Liver (tissue), 8 donors: ENCODE measurements at regions not wholly inside any gene's neighbourhood (a gene's known extent, or its start where the extent isn't known, plus 50 kb on each side); places are given as distances from the start of the nearest gene placed in this dataset.

Experiments used
- DNase-seq: peaks from one replicate; pipeline ENCODE4 v3.0.0-alpha.2; 2017; ENCODE audit warnings: low spot score
- H3K27ac ChIP-seq, 2 donors: one replicate each; pipeline ENCODE4 v1.7.0; 2013; ENCODE audit warnings: inconsistent platforms in 2 of 2, low read length in 2 of 2, control low read depth in 1 of 2, low read depth in 1 of 2, mild to moderate bottlenecking in 1 of 2
- H3K27me3 ChIP-seq, 4 donors: one replicate each; pipeline versions ENCODE4 v1.6.1 to v1.7.0; 2013; ENCODE audit warnings: low read length in 3 of 4, inconsistent platforms in 1 of 4, mild to moderate bottlenecking in 1 of 4, moderate library complexity in 1 of 4; ENCODE audit not compliant: control insufficient read depth in 4 of 4, insufficient read depth in 4 of 4
- H3K36me3 ChIP-seq, 4 donors: one replicate each; pipeline versions ENCODE4 v1.6.1 to v1.7.0; 2013; ENCODE audit warnings: low read length in 3 of 4, mild to moderate bottlenecking in 3 of 4, low read depth in 1 of 4, moderate library complexity in 1 of 4; ENCODE audit not compliant: control insufficient read depth in 4 of 4, insufficient read depth in 3 of 4
- H3K4me1 ChIP-seq, 4 donors: one replicate each; pipeline versions ENCODE4 v1.6.1 to v1.7.0; 2013; ENCODE audit warnings: low read length in 3 of 4, mild to moderate bottlenecking in 3 of 4, moderate library complexity in 1 of 4; ENCODE audit not compliant: control insufficient read depth in 4 of 4, insufficient read depth in 4 of 4
- H3K4me3 ChIP-seq, 3 donors: one replicate each; pipeline versions ENCODE4 v1.6.1 to v1.7.0; 2013; ENCODE audit warnings: low read length in 3 of 3, control low read depth in 1 of 3, low read depth in 1 of 3, mild to moderate bottlenecking in 1 of 3
- H3K9ac ChIP-seq, 2 donors: one replicate each; pipeline ENCODE4 v1.7.0; 2013; ENCODE audit warnings: low read length in 2 of 2, mild to moderate bottlenecking in 2 of 2, moderate library complexity in 2 of 2, control low read depth in 1 of 2, low read depth in 1 of 2
- H3K9me3 ChIP-seq, 4 donors: one replicate each; pipeline versions ENCODE4 v1.6.1 to v1.7.0; 2013; ENCODE audit warnings: low read length in 3 of 4; ENCODE audit not compliant: control insufficient read depth in 4 of 4
- ATF3 ChIP-seq: IDR thresholded peaks from 2 replicates; pipeline ENCODE4 v1.6.1; 2016; ENCODE audit warnings: antibody characterized with exemption
- EGR1 ChIP-seq, 2 donors: IDR thresholded peaks; 2 replicates each; pipeline ENCODE4 v1.6.1; 2016 to 2018; ENCODE audit warnings: antibody characterized with exemption in 2 of 2, low read depth in 2 of 2
- FOXA1 ChIP-seq: IDR thresholded peaks from 2 replicates; pipeline ENCODE4 v1.6.1; 2016; ENCODE audit warnings: antibody characterized with exemption
- FOXA2 ChIP-seq: IDR thresholded peaks from 2 replicates; pipeline ENCODE4 v1.6.1; 2016; ENCODE audit warnings: antibody characterized with exemption
- GABPA ChIP-seq, 2 donors: IDR thresholded peaks in 1 of 2; conservative IDR thresholded peaks in 1 of 2; 2 replicates each; pipeline ENCODE4 v1.6.1; 2016; ENCODE audit warnings: antibody characterized with exemption in 2 of 2, mild to moderate bottlenecking in 1 of 2, moderate library complexity in 1 of 2
- HNF4A ChIP-seq, 2 donors: conservative IDR thresholded peaks; 2 replicates each; pipeline ENCODE4 v1.6.1; 2016; ENCODE audit warnings: antibody characterized with exemption in 2 of 2, mild to moderate bottlenecking in 2 of 2
- HNF4G ChIP-seq: IDR thresholded peaks from 2 replicates; pipeline ENCODE4 v1.6.1; 2016; ENCODE audit warnings: antibody characterized with exemption
- JUND ChIP-seq, 2 donors: IDR thresholded peaks; 2 replicates each; pipeline ENCODE4 v1.6.1; 2016; ENCODE audit warnings: antibody characterized with exemption in 2 of 2
- MAX ChIP-seq: IDR thresholded peaks from 2 replicates; pipeline ENCODE4 v1.6.1; 2016; ENCODE audit warnings: antibody characterized with exemption
- NR2F2 ChIP-seq: IDR thresholded peaks from 2 replicates; pipeline ENCODE4 v1.6.1; 2016; ENCODE audit warnings: antibody characterized with exemption
- RAD21 ChIP-seq, 2 donors: IDR thresholded peaks; 2 replicates each; pipeline ENCODE4 v1.6.1; 2016; ENCODE audit warnings: antibody characterized with exemption in 2 of 2, mild to moderate bottlenecking in 2 of 2
- REST ChIP-seq: IDR thresholded peaks from 2 replicates; pipeline ENCODE4 v1.6.1; 2016; ENCODE audit warnings: antibody characterized with exemption, mild to moderate bottlenecking
- RXRA ChIP-seq, 2 donors: IDR thresholded peaks; 2 replicates each; pipeline ENCODE4 v1.6.1; 2017 to 2018; ENCODE audit warnings: antibody characterized with exemption in 2 of 2, mild to moderate bottlenecking in 1 of 2
- SP1 ChIP-seq: IDR thresholded peaks from 2 replicates; pipeline ENCODE4 v1.6.1; 2018; ENCODE audit warnings: antibody characterized with exemption, mild to moderate bottlenecking
- TAF1 ChIP-seq: conservative IDR thresholded peaks from 2 replicates; pipeline ENCODE4 v1.6.1; 2016; ENCODE audit warnings: antibody characterized with exemption, mild to moderate bottlenecking
- YY1 ChIP-seq: IDR thresholded peaks from 2 replicates; pipeline ENCODE4 v1.6.1; 2016; ENCODE audit warnings: antibody characterized with exemption, mild to moderate bottlenecking
- ZBTB33 ChIP-seq: IDR thresholded peaks from 2 replicates; pipeline ENCODE4 v1.6.1; 2016; ENCODE audit warnings: antibody characterized with exemption
- whole genome bisulfite sequencing: extraction: QIAGEN DNeasy Blood & Tissue Kit; methylation state at CpG from one replicate; pipeline ENCODE4 v1.1.7; 2013; 5-methylcytosine and 5-hydroxymethylcytosine counted together
- TF ChIP-seq, protein P1 (sequence below): fragments of 150-350 bp; IDR thresholded peaks from 2 replicates; pipeline ENCODE4 v1.5.1; 2017; ENCODE audit warnings: improper control_type of control experiment, low read depth, low read length; ENCODE audit not compliant: missing input control
- donor health status: healthy.
- donor health status: healthy.
- donor health status: healthy.
- donor health status: healthy.
- donor health status: healthy.

DNA sequence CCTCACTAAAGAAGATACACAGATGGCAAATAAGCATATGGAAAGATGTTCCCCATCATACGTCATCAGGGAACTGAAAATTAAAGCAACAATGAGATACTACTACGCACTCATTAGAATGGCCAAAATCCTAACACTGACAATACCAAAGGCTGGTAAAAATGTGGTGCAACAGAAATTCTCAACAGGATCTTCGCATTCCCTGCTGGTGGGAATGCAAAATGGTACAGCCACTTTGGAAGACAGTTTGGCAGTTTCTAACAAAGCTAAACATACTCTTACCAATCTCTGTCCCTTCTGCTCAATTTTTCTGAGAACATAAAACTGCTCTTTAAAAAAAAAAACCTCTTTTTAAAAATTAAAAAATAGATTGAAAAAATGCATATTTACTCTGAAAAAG lies 300.2 kb downstream of the FBXW7 start:
- 91% methylated on average over 3 of the region's 3 CpGs for WGBS
- Histone ChIP-seq H3K9me3 (no peaks in the 10 kb centered on the region), H3K4me1 (no peaks in the 10 kb centered on the region), H3K27ac (no peak overlapping the region), H3K4me3 (no peak overlapping the region), H3K36me3 (no peaks in the 10 kb centered on the region), H3K27me3 (peaks cover 0 to 3% (median 0%) of the 10 kb centered on the region in 4 donors), H3K9ac (no peak overlapping the region)
- TF ChIP-seq, protein P1, sequence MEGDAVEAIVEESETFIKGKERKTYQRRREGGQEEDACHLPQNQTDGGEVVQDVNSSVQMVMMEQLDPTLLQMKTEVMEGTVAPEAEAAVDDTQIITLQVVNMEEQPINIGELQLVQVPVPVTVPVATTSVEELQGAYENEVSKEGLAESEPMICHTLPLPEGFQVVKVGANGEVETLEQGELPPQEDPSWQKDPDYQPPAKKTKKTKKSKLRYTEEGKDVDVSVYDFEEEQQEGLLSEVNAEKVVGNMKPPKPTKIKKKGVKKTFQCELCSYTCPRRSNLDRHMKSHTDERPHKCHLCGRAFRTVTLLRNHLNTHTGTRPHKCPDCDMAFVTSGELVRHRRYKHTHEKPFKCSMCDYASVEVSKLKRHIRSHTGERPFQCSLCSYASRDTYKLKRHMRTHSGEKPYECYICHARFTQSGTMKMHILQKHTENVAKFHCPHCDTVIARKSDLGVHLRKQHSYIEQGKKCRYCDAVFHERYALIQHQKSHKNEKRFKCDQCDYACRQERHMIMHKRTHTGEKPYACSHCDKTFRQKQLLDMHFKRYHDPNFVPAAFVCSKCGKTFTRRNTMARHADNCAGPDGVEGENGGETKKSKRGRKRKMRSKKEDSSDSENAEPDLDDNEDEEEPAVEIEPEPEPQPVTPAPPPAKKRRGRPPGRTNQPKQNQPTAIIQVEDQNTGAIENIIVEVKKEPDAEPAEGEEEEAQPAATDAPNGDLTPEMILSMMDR, result no peak
- TF ChIP-seq NR2F2, result no peak
- TF ChIP-seq REST, result no peak
- TF ChIP-seq FOXA2, result no peak
- no peak for TF ChIP-seq JUND (IDR thresholded peaks at IDR 0.05)
- no peak for TF ChIP-seq RXRA (IDR thresholded peaks at IDR 0.05)
- TF ChIP-seq ZBTB33, result no peak
- no peak for TF ChIP-seq FOXA1
- TF ChIP-seq GABPA (IDR thresholded peaks at IDR 0.05 in 1 of 2, conservative IDR thresholded peaks at IDR 0.05 in 1 of 2), result no peak
- TF ChIP-seq SP1, result no peak
- TF ChIP-seq YY1, result no peak
- no peak for TF ChIP-seq TAF1
- no peak for TF ChIP-seq HNF4G
- TF ChIP-seq EGR1 (IDR thresholded peaks at IDR 0.05; ENCODE audit: low read depth in 2 of 2), result no peak
- TF ChIP-seq HNF4A (conservative IDR thresholded peaks at IDR 0.05), result no peak
- no peak for TF ChIP-seq MAX
- no peak for TF ChIP-seq ATF3
- TF ChIP-seq RAD21 (IDR thresholded peaks at IDR 0.05), result no peak
- DNase-seq, result no peak

DNA sequence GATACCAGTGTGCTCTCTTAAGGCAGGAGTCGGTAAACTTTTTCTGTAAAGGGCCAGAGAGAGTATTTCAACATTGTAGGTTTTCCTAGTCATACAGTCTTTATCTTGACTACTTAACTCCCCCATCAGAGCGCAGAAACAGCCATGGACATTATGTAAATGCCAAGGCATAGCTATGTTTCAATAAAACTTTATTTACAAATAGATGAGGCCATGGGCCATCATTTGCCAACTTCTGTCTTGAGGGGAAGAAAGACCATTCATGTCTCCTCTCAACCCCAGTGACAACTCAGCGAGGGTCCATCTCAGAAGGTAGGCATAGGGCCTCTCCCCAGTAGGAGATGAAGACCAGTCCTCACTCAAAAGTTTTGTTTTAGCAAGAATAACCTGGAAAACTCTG lies 301.3 kb downstream of the FBXW7 start:
- H3K36me3 ChIP-seq, result no peaks in the 10 kb centered on the region
- no peaks in the 10 kb centered on the region for H3K9me3 ChIP-seq
- 93% methylated on average over 3 of the region's 3 CpGs for WGBS
- H3K4me3 ChIP-seq, result no peak overlapping the region
- no peak overlapping the region for H3K27ac ChIP-seq
- no peak for DNase-seq
- H3K9ac ChIP-seq, result no peak overlapping the region
- no peaks in the 10 kb centered on the region for H3K4me1 ChIP-seq
- TF ChIP-seq ZBTB33 (no peak), GABPA (IDR thresholded peaks at IDR 0.05 in 1 of 2, conservative IDR thresholded peaks at IDR 0.05 in 1 of 2) (no peak), EGR1 (IDR thresholded peaks at IDR 0.05; ENCODE audit: low read depth in 2 of 2) (no peak), HNF4A (conservative IDR thresholded peaks at IDR 0.05) (no peak), ATF3 (no peak), FOXA1 (no peak), RAD21 (IDR thresholded peaks at IDR 0.05) (no peak), HNF4G (no peak), TAF1 (no peak), NR2F2 (no peak), FOXA2 (no peak), MAX (no peak)
- TF ChIP-seq, protein P1, result no peak
- H3K27me3 ChIP-seq, result peaks cover 0 to 3% (median 0%) of the 10 kb centered on the region in 4 donors
